IMR-90 (cell line): ENCODE measurements at regions not wholly inside any gene's neighbourhood (a gene's known extent, or its start where the extent isn't known, plus 50 kb on each side); places are given as distances from the start of the nearest gene placed in this dataset.

Source experiments
- CHD1 ChIP-seq: IDR thresholded peaks from 2 replicates; pipeline ENCODE4 v1.6.1; 2012; ENCODE audit warnings: low read depth, low read length, improper control_type of control experiment
- CTCF ChIP-seq: conservative IDR thresholded peaks from 2 replicates; pipeline ENCODE4 v1.5.1; 2012; ENCODE audit warnings: mild to moderate bottlenecking, low read depth, low read length, improper control_type of control experiment
- RAD21 ChIP-seq: IDR thresholded peaks from 2 replicates; pipeline ENCODE4 v1.6.1; 2012; ENCODE audit warnings: low read length, improper control_type of control experiment

- no peak for TF ChIP-seq CTCF
- TF ChIP-seq CHD1: no peak
- no peak for TF ChIP-seq RAD21
Measured at GRCh38 chr16:86979984-86980553, 337.1 kb downstream of the C16orf95 start.
